ENCODE measurements at regions not wholly inside any gene's neighbourhood (a gene's known extent, or its start where the extent isn't known, plus 50 kb on each side); places are given as distances from the start of the nearest gene placed in this dataset.

- Histone ChIP-seq H3K36me3 (no peaks in the 10 kb centered on the region), H3K27me3 (no peaks in the 10 kb centered on the region), H3K4me1 (peaks cover 0 to 4% (median 0%) of the 10 kb centered on the region in 4 donors), H3K9me3 (no peaks in the 10 kb centered on the region), H3K4me3 (no peak overlapping the region), H3K27ac (replicated peaks in 1 of 4) (no peak overlapping the region)
- no peak for DNase-seq (ENCODE audit: extremely low spot score)
- 76% methylated on average over 7 of the region's 7 CpGs for WGBS
- intact Hi-C loops (cut with DNase I) = no loop called here
- TF ChIP-seq POLR2AphosphoS5 (IDR thresholded peaks at IDR 0.05) (no peak), EP300 (IDR thresholded peaks at IDR 0.05) (no peak), POLR2A (IDR thresholded peaks at IDR 0.05; ENCODE audit: low read depth) (no peak)
- TF ChIP-seq, protein P1, sequence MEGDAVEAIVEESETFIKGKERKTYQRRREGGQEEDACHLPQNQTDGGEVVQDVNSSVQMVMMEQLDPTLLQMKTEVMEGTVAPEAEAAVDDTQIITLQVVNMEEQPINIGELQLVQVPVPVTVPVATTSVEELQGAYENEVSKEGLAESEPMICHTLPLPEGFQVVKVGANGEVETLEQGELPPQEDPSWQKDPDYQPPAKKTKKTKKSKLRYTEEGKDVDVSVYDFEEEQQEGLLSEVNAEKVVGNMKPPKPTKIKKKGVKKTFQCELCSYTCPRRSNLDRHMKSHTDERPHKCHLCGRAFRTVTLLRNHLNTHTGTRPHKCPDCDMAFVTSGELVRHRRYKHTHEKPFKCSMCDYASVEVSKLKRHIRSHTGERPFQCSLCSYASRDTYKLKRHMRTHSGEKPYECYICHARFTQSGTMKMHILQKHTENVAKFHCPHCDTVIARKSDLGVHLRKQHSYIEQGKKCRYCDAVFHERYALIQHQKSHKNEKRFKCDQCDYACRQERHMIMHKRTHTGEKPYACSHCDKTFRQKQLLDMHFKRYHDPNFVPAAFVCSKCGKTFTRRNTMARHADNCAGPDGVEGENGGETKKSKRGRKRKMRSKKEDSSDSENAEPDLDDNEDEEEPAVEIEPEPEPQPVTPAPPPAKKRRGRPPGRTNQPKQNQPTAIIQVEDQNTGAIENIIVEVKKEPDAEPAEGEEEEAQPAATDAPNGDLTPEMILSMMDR (IDR thresholded peaks at IDR 0.05) = no peak
Observed at GRCh38 chr16:79912592-79913310, 312.2 kb upstream of the MAF start.

- H3K4me3 ChIP-seq = no peak overlapping the region
- TF ChIP-seq POLR2AphosphoS5 (IDR thresholded peaks at IDR 0.05) (no peak), POLR2A (IDR thresholded peaks at IDR 0.05; ENCODE audit: low read depth) (no peak), EP300 (IDR thresholded peaks at IDR 0.05) (no peak)
- TF ChIP-seq, protein P1 (IDR thresholded peaks at IDR 0.05) = no peak
- no peaks in the 10 kb centered on the region for H3K9me3 ChIP-seq
- H3K4me1 ChIP-seq = peaks cover 0 to 4% (median 0%) of the 10 kb centered on the region in 4 donors
- H3K27me3 ChIP-seq = no peaks in the 10 kb centered on the region
- intact Hi-C loops (cut with DNase I) = no loop called here
- H3K36me3 ChIP-seq = no peaks in the 10 kb centered on the region
- WGBS = 93% methylated on average over 2 of the region's 2 CpGs
- H3K27ac ChIP-seq (replicated peaks in 1 of 4) = no peak overlapping the region
- no peak for DNase-seq (ENCODE audit: extremely low spot score)
Observed at GRCh38 chr16:79911660-79912059, 311.1 kb upstream of the MAF start.

DNA sequence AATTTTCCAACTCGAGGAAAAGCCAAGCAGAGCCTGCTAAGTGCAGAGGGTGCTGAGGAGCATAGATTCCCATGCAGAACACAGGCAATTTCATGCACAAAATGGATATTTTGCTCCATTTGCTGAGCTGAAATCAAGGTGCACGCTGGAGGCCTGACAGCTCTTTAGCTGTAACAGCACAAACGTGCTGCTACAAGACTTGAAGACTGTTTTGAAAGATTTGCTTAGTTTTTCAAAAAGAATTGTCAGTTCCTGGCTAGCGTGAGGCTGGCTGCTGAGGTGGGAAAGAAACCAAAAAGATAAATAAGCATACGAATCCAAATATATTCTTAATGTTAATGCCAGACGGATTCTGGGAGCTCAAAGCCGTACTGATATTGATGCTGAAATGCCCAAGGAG, 309.0 kb upstream of the MAF start:
- H3K27me3 ChIP-seq = peaks cover 0 to 4% (median 0%) of the 10 kb centered on the region in 4 donors
- no peaks in the 10 kb centered on the region for H3K9me3 ChIP-seq
- H3K27ac ChIP-seq (replicated peaks in 1 of 4) = no peak overlapping the region
- WGBS = 43% methylated on average over 7 of the region's 7 CpGs
- no peak for TF ChIP-seq POLR2A (IDR thresholded peaks at IDR 0.05; ENCODE audit: low read depth)
- H3K36me3 ChIP-seq = no peaks in the 10 kb centered on the region
- no peak for DNase-seq (ENCODE audit: extremely low spot score)
- intact Hi-C loops (cut with DNase I) = no loop called here
- H3K4me3 ChIP-seq = no peak overlapping the region
- peaks cover 0 to 4% (median 0%) of the 10 kb centered on the region in 4 donors for H3K4me1 ChIP-seq

DNA sequence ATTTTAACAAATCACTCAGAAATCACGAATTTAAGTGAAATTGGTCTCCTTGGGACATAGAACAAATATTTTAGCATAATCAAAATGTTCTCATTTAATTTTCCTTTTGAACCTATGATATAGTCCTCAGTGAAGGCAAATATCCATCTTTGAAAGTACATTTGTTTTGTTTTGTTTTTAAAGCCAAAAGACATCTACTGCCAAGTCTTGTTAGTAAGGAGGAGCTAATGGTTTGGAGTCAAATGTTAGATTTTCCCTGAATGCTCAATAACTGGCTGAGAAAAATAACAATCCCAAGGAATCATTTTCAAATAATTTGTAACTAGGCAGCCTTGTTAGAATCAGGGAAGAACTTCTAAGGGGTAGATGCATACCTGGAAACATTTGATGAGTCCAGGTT, 302.9 kb upstream of the MAF start:
- Histone ChIP-seq H3K9me3 (no peaks in the 10 kb centered on the region), H3K36me3 (no peaks in the 10 kb centered on the region), H3K4me3 (no peak overlapping the region), H3K27ac (replicated peaks in 1 of 4) (no peak overlapping the region), H3K27me3 (peaks cover 0 to 4% (median 0%) of the 10 kb centered on the region in 4 donors), H3K4me1 (no peaks in the 10 kb centered on the region)
- intact Hi-C loops (cut with DNase I) = no loop called here
- TF ChIP-seq, protein P1 (IDR thresholded peaks at IDR 0.05) = no peak
- TF ChIP-seq POLR2A (IDR thresholded peaks at IDR 0.05; ENCODE audit: low read depth) = no peak
- no peak for TF ChIP-seq POLR2AphosphoS5 (IDR thresholded peaks at IDR 0.05)
- no peak for TF ChIP-seq EP300 (IDR thresholded peaks at IDR 0.05)
- DNase-seq (ENCODE audit: extremely low spot score) = no peak
- whole genome bisulfite sequencing = 85% methylated on average over 1 of the region's 1 CpG

GRCh38 chr16:79902351-79902750, 301.8 kb upstream of the MAF start:
- DNase-seq (ENCODE audit: extremely low spot score) = no peak
- intact Hi-C loops (cut with DNase I) = no loop called here
- no peaks in the 10 kb centered on the region for H3K4me1 ChIP-seq
- no peaks in the 10 kb centered on the region for H3K9me3 ChIP-seq
- WGBS = 88% methylated on average over 4 of the region's 4 CpGs
- H3K36me3 ChIP-seq = no peaks in the 10 kb centered on the region
- TF ChIP-seq, protein P1 (IDR thresholded peaks at IDR 0.05) = no peak
- no peak for TF ChIP-seq POLR2A (IDR thresholded peaks at IDR 0.05; ENCODE audit: low read depth)
- no peak for TF ChIP-seq POLR2AphosphoS5 (IDR thresholded peaks at IDR 0.05)
- no peak for TF ChIP-seq EP300 (IDR thresholded peaks at IDR 0.05)
- peaks cover 0 to 4% (median 0%) of the 10 kb centered on the region in 4 donors for H3K27me3 ChIP-seq
- H3K27ac ChIP-seq (replicated peaks in 1 of 4) = no peak overlapping the region
- no peak overlapping the region for H3K4me3 ChIP-seq

All from esophagus muscularis mucosa (tissue), 4 donors.